SHP77 (cell line): ENCODE measurements at regions not wholly inside any gene's neighbourhood (a gene's known extent, or its start where the extent isn't known, plus 50 kb on each side); places are given as distances from the start of the nearest gene placed in this dataset.

ENCODE experiments used
- DNase-seq, 2 experiments: peaks; one replicate each; lab custom pipeline; 2025; lab: John Stamatoyannopoulos, UW

DNA sequence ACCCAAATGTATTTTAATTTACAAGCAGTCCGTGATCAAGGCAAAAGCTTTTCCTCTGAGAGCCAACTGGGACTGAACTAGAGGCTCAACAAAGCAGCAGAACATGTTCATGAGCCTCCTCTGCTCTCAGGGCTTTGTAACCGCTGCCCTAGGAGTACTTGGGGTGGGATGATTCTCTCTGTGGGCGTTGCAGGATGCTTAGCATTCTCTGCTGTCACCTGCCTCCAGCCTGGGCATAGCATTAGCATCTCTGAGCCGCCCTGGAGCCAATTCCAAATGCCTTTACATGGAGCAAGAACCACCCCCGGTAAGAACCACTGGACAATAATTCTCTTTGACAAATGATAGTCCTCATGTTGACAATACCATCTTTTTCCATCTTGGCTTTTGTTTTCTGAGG is 237.6 kb upstream of the CDH4 start:
- DNase-seq = no peak

DNA sequence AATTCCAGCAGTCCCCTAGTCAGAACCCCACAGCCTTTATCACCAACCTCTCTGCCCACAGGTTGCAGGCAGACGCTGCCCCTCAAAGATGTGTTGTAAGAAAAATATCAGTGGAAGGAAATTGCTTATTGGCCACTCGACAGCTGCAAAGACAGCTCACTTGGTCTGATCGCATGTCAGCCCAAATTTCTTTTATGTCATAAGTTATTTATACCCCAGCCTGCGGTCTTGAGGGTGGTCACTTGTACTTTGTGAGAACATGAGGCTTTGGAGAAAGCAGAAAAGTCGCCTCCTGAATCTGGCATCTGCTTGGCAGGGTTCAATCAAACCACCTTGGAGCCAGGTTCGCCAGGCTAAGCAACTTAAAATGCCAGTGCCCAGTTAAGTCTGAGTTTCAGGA is 236.5 kb upstream of the CDH4 start:
- DNase-seq = no peak

- no peak for DNase-seq
These were observed 232.7 kb upstream of the CDH4 start for GRCh38 chr20:61019322-61019721.

- DNase-seq = no peak
These were observed 228.4 kb upstream of the CDH4 start for GRCh38 chr20:61023612-61024011.

- DNase-seq = no peak
These were observed 227.7 kb upstream of the CDH4 start for GRCh38 chr20:61024390-61024789.

DNA sequence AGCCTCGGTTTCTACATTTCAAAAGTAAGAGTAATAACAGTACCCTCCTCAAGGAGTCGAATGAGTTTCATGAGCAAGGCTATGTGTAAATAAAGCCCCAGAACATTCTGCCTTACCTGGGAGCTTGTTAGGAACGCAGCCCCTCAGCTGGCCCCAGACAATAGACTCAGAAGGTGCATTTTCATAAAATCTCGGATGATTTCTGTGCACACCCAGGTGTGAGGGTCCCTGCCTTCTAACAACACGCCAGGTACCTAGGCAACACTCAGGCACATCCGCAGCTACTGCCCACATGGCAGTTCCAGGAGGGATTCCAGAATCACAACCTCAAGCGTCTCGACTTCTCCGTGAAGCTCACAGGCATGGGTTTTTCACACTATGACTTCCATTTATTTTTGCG is 226.5 kb upstream of the CDH4 start:
- DNase-seq = no peak

- no peak for DNase-seq
These were observed 225.9 kb upstream of the CDH4 start for GRCh38 chr20:61026173-61026572.

DNA sequence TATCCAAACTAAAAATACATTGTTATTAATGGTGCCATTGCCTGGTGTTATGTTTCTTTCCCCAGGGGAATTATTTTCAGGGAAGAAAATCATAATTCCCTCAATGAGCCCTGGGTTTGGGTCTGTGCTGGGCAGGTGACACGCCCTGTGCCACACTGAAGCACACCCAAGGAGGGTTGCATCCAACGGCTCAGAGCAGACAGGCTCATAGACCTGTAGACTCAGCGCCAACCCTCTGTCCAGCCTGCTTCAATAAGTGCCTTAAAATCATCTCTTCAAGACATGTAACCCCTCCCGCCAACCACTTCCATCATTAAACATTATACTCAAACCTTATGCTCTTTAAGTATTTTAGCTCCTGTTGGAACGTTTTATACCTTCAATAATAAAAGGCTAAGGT is 225.3 kb upstream of the CDH4 start:
- DNase-seq = no peak

GRCh38 chr20:61027218-61027617 is 224.8 kb upstream of the CDH4 start:
- DNase-seq = no peak

DNA sequence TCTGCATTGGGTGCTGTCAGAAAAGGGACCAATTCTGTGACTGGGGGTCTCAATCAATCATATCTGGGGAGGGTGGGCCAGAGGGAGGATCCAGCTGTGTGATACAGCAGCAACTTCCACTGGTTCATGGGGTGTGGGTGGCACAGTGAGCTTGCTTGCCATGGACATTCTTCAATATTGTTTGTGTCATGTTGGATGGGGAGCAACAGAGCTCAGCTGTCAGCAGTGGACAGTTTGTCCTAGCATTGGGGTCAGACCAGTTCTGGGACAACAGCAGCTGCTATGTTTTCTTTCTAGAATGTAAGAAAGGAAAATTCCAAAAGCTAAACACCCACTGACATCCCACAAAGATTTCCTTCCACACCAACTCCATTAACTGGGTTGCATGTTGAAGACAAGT is 221.9 kb upstream of the CDH4 start:
- no peak for DNase-seq

- DNase-seq = no peak
These were observed 220.8 kb upstream of the CDH4 start for GRCh38 chr20:61031101-61031830.

- no peak for DNase-seq
These were observed 214.6 kb upstream of the CDH4 start for GRCh38 chr20:61037498-61037897.

DNA sequence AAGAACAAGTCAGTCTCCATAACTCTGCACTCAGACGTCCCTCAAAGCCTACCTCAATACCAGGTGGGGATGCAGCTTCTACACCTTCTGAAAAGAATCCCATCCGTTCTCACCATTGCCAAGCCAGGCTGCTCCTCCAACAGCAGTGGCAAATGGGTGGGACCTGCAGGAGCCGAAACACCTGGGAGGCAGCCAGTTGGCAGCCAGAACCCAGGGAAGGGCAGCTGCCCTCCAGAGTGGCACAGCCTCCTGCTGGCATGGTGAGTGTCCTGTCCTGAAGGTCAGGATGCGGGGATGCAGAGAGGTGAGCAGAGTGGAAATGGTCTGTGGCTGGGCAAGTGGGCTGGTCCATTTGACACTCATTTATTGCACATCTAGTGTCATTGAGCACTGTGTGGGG is 210.6 kb upstream of the CDH4 start:
- DNase-seq = no peak

- no peak for DNase-seq
These were observed 209.3 kb upstream of the CDH4 start for GRCh38 chr20:61042506-61043385.

DNA sequence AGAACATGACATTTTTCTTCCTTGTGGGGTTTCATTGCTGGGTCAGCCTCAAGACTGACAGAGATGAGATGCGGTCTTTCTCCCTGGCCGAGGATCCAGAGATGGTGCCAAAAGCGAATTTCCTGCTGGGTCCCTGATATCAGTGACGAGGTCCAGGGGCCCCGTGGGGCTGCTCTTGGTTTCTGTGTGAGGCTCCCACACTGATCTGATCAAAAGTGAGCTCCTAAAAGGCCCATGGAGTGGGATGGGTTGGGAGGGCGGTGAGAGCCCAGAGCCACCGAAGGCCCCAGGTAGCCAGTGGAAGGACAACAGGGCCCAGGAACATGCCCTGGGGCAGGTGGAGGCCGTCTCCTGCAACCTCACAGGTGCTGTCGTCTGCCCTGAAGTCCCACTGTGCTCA is 208.4 kb upstream of the CDH4 start:
- DNase-seq = no peak

- DNase-seq = no peak
These were observed 207.6 kb upstream of the CDH4 start for GRCh38 chr20:61044499-61044898.

- DNase-seq = no peak
These were observed 207.0 kb upstream of the CDH4 start for GRCh38 chr20:61045091-61045490.

- no peak for DNase-seq
These were observed 206.0 kb upstream of the CDH4 start for GRCh38 chr20:61045876-61046585.

DNA sequence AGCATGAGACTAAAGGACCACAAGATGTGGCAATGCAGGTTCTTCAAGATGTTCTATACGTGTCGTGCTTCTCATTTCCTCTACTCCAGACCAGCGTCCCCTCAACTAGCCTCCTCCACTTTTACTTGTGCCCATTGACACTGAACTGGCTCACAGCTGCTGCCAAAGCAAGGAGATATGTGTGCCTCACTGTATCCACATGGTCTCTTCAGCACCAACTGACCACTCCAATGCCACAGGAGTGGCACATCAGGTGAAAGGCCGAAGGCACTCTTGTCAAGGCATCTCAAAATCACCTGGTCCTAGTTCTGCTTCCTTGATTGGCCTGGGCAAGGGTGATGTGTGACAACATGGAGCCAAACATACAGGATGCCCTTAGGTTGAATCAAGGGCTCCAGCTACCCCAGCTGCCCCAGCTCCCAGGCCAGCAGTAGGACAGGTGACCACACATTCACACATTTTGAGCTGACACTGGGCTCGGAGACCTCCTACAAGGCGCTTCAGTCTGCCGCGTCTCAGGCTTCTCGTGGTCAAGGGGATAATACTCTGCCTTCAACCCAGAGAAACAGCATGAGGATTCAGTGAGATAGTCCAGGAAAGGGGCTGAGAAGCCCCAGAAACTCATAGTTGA is 205.2 kb upstream of the CDH4 start:
- no peak for DNase-seq

GRCh38 chr20:61047515-61047914 is 204.5 kb upstream of the CDH4 start:
- DNase-seq = no peak

DNA sequence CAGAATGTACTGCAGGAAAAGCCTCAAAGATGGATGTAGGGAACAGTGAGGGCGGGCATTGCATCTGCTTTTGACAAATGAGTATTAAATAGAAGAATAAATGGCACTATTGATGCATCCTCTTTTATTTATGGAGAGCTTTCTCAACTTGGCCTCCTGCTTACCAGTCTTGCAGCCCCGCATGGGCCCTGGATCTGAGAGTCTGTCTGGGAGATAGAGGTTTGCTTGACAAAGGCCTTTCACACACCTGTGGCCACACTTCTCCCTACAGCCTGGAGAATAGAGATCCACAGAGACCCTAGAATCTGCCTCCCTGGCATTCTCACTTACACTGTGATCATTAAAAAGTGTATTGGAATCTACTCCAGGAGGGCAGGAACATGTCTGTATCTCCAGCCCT is 203.8 kb upstream of the CDH4 start:
- no peak for DNase-seq

- no peak for DNase-seq
These were observed 202.4 kb upstream of the CDH4 start for GRCh38 chr20:61049684-61050083.
